HG03354 (cell line): ENCODE measurements at regions not wholly inside any gene's neighbourhood (a gene's known extent, or its start where the extent isn't known, plus 50 kb on each side); places are given as distances from the start of the nearest gene placed in this dataset.

Experiments
- ATAC-seq: cut with Tn5 transposase; IDR thresholded peaks from one replicate; pipeline ENCODE4 v1.9.1; 2021; ENCODE audit warnings: mild to moderate bottlenecking; ENCODE audit not compliant: unreplicated experiment, poor library complexity, severe bottlenecking

DNA sequence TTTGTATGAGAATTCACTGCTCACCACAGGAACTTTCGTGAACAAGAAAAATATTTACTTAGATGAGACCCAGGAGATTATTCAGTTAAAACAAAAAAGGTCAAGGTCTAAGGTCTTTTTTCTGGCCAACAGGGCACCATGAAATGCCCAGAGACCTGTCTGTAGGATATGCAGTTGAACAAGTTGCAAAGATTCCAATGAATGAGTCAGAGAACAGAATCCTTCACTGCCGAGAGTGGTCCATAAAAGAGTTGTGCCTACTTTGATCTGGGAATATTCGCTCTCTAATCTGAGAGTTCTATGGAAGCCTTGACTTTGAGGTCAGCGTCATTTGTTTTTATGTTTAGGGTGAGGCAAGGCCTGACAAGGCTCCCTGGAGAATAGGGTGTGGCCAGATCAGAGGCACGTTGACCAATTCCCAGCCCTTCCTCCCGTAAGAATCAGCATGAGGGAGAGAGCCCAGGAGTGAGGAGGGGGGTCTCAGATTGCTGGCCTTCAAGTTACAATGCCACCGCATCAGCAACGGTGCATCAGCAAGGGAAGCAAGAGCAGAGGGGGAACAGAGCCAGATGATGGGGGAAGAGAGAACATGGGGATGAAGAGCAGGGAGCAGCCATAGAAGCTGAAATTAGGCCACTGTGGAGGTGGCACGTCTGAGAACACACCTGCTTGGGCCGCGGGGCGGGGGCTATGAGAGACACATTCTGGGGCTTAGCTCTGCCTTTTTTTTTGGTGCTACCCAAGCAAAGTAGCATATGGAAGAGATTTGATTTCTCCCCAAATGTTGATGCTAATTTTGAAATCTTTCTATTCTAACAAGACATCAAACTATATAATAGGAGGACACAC, 206.4 kb upstream of the RAB4A start:
- no peak for ATAC-seq

DNA sequence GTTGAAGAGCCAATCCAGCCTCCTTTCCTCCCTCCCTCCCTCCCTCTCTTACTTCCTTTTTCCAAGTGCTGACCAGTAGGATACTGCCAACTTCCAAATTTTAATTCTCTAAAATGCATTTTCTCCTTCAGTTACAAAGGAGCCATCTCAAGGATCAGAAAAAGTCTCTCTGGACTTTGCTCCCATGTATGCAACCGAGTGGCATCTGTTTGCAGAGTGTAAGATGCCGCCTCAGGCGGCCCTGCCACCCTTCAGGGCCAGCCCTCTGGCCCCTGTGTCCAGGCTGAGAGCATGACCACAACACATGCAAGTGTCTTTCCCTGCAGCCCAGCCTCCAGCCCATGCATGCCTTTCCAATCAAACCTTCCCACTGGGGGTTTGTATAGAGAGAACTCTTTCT, 205.3 kb upstream of the RAB4A start:
- no peak for ATAC-seq

DNA sequence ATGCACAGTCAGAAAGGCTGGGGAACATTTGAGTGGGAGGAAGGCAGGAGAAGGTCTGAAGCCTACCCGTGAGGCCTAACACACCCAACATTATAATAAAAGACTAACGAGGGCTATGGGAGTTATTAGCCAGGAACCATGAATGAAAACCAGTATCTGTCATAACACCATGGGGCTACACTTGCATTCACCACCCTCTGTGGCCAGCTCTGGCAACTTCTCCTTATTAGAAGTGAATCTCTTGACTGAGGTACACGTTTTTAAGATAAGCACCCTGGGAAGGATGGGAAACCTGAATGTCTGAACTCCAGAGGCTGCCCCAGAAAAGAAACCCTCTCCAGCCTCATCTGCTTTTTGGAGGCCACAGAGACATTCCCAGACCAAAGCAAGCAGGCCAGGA, 204.3 kb upstream of the RAB4A start:
- ATAC-seq: no peak

DNA sequence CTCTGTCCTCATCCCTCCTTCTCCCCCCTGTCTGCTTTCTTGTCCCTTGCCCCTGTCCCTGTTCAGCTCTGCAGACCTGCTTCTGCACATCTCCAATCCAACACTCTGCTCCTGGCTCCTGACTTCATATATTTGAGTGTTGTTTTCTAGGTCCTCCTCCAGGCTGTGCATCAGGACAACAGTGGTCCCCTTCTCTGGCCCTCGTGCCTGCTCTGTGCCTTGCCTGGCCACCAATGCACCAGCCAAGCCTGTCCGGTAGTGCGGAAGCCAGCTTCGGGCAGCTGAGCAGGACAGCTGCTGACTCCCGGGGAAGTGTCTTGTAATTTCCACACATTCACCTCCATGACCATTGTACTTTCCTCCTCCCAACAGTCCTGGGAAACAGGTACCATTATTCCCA, 203.4 kb upstream of the RAB4A start:
- no peak for ATAC-seq

DNA sequence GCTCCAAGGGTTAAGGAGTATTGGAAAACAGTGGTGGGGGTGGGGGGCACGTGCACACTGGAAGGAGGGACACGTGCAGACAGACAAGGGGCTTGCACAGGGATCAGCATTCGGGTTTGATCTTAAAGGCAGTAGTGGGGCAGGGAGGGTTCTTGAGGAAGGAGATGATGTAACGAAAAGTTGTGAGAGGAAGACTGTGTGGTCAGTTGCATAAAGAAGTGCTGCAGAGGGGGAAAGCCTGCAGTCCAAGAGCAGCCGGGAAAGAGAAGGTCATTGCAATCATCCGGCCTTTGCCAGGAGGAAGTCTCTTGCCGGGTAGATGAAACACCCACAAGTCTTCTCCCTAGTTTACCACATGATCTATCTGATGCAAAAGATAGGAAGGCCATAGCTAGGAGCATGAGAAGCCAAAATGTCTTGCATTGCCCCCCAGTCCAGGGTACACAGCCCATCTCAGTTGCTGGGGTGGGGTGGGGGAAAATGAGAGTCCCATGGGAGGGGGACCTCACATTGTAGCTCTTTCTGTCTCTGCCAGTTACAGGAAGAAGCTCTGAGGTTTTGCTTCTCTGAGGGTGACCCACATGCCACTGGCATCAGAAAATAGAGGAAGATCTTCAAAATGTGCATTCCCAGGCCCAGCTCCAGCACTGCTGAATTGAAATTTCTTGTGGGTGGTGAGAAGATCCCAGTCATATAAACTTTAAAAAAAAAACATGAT, 202.5 kb upstream of the RAB4A start:
- ATAC-seq: no peak

DNA sequence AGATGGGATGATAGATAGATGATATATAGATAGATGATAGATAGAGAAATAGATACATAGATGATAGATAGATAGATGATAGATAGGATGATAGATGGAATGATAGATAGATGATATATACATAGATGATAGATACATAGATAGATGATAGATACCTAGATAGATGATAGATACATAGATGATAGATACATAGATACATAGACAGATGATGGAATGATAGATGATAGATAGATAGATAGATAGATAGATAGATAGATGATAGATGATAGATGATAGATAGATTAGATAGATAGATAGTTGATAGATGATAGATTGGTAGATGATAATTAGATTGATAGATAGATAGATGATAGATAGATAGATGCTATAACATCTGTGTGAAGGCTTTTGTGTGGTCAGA, 201.7 kb upstream of the RAB4A start:
- ATAC-seq: no peak

DNA sequence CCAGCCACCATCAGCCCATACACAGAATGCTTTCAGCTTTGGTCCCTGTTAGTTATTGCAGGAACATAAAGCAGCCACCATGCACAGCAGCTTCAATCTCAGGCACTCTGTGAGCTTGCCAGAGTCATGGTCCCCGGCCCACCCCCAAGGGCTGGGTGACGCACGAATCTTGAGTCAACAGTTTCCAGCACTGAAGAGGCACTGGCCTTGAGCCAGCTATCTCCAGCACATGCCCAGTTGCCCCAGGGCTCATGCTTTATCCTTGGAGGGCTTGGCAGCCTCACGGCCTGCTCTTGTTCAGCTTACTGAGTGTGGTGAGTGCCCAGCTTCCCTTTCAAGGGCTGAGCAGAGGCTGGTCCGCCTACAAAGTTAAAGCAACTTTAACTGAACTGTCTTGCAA, 200.7 kb upstream of the RAB4A start:
- no peak for ATAC-seq

DNA sequence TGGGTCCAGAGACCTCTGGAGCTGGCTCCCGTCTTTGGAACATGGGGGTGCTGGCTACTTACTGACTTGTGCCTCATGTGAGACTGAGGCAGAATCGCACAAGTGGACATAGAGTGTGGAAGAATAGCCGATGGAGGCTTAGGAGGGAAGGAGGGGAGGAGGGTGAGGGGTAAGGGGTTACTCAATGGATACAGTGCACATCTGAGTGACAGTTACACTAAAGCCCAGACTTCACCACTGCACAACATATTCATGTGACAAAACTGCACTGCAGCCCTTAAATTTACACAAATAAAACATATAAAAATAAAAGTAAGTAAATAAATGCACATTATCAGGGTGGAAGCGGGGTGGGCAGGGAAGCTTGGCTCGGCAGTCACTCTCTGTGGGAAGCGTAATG, 197.7 kb upstream of the RAB4A start:
- ATAC-seq: no peak

DNA sequence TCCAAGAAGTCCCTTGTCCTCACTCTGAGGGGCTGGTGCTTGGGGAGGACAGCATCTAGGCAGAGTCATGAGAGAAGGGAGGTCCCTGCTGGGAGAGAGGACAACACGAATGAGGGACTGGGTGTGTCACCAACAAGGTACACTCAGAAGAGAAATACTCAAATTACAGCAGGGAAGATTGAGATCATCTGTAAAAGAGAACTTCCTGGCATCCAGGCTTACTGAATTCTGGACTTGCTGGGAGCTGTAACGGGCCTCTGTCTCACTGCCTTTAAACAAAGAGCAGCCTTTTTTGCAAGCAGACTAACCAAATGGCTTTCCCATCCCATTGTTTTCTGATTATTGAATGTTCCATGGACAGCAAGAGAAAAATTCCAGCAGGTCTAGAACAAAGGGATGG, 195.7 kb upstream of the RAB4A start:
- ATAC-seq: no peak

DNA sequence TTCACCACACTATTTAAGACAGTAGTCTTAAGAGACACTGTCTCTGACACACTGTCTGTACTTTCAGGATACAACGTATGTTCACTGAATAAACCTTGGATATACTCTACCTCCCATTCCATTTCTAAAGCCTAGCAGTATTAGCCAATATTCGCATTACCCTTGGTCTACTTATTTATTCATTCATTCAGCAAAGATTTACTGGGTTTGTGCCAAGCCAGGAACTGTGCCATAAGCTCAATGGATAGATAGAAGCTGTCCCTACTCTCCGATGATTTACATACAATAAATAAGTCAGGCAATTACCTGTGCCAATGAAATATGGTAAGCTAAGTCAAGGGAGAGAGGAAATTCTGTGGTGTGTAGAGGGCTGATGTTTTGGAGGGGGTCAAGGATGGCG, 195.2 kb upstream of the RAB4A start:
- ATAC-seq: no peak

DNA sequence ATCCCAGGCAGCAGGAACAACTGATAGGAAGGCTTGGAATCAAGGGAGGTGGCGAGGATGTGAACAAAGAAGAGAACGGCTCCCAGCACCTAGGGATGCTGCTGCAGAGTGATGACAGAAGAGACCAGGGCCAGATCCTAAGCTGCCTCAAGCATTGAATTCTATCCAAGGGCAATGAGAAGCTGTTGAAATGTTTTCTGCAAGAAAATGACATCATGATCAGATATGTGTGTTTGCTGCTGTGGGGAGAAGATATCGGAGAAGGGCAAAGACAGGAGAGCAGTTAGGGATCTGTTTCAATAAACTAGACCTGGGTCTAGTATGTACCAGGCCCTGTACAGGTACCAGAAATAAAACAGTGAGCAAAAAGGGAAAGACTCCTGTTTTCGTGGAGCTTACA, 194.7 kb upstream of the RAB4A start:
- no peak for ATAC-seq

DNA sequence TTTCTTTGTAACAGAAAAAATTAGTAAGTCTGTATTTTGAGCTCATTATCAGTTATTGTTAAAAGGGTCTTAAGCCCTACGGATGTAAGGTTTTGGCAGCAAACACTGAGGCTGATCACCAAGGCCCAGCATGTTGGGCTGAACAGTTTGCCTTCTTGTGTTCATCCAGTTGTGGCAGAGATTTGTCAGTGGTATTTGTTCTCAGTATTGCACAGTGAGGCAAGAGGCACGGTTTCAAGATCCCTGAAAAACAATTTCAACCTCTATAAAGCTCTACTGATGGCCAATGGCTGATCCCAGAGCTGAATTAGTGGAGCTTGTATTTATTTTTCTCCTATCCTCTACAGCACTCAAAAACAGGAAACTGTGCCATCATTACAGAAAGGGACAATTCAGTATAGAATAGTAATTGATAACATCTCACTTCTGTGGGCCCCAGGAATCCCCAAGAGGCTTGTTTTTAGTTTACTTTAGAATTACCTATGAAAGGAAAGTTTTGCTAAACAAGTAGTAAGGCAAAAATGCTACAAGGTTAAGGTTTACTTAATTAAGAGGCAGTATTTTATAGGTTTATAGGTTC, 191.8 kb upstream of the RAB4A start:
- no peak for ATAC-seq

DNA sequence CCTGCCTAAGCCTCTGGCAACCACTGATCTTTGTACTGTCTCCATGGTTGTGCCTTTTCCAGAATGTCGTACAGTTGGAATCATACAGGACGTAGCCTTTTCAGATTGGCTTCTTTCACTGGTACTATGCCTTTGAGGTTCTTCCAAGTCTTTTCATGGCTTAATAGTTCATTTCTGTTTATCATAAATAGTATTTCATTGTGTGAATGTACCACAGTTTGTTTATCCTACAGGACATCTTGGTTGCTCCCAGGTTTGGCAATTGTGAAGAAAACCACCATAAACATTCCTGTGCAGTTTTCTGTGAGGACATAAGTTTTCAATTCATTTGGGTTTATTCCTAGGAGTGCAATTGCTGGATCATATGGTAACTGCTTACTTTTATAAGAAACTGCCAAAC, 190.6 kb upstream of the RAB4A start:
- no peak for ATAC-seq

DNA sequence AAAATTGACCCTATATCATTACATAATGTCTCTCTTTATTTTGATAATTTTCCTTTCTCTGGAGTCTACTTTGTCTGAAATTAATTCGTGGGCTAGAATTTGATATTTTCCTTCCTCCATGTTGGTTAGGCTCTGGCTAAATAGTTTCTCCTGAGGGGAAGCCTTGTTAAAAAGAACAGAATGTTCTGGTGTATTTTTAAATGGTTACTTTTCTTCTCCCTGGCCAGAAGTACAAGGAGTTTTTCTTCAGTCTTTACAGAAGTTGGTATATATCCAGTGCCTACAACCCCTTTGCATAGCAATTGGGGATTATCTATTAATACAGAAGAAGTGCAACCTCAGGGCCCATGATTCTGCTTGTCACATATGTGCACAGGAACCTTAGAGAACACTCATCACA, 185.6 kb upstream of the RAB4A start:
- no peak for ATAC-seq

DNA sequence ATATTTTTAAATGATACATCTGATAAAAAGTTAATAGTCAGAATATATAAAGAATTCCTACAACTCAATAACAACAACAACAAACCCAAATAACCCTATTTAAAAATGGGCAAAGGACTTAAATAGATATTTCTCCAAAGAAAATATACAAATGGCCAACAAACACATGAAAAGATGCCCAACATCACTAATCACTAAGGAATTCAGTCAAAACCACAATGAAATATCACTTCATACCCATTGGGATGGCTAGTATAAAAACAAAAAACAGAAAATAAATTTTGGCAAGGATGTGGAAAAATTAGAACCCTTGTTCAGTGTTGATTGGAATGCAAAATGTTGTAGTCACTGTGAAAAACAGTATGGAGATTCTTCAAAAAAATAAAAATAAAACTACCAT, 184.8 kb upstream of the RAB4A start:
- no peak for ATAC-seq

DNA sequence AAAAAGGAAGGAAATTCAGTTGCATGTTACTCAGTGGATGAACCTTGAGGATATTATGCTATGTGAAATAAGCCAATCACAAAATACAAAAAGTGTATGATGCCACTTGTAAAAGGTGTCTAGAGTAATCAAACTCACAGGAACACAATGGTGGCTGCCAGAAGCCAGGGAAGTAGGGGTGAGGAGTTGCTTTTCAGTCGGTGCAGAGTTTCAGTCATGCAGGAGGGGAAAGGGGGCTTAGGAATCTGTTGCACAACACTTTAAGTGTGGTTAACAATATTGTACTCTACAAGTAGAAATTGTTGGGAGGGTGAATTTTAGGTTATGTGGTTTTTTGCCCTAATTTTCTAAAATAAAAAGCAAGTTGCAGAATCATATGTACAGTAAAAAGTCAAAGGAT, 184.2 kb upstream of the RAB4A start:
- ATAC-seq: no peak

DNA sequence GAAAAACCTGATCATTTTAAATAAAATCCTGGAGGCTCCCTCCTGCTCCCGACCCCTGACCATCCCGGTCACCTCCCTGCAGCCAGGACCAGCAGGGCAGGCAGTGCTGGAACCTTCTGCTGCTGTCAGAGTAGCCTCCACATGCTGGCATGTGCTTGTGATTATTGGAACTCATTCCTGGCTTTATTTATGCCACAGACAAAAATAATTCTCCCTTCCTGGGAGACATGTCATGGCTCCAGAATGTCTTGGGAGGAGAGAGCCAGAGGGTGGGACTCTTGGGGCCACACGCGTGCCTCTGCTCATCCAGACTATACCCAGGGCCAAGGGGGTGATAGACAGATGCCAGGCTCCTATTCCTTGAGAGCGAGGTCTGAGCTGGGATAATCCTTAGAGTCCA, 183.6 kb upstream of the RAB4A start:
- no peak for ATAC-seq

DNA sequence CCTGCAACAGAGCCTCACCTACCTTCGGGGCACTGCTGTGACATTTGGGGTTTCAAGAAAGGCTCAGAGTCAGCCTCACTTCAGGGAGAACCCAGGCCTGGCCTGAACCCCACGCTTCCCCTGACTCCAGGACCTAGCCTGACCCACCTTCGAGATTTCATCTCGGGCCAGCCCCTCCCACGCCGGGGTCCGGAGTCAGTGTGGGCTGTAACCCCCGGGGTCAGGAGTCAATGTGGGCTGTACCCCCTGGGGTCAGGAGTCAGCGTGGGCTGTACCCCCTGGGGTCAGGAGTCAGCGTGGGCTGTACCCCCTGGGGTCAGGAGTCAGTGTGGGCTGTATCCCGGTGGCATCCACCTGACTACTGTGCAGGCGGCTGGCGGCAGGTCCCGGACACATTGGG, 183.0 kb upstream of the RAB4A start:
- ATAC-seq: no peak

DNA sequence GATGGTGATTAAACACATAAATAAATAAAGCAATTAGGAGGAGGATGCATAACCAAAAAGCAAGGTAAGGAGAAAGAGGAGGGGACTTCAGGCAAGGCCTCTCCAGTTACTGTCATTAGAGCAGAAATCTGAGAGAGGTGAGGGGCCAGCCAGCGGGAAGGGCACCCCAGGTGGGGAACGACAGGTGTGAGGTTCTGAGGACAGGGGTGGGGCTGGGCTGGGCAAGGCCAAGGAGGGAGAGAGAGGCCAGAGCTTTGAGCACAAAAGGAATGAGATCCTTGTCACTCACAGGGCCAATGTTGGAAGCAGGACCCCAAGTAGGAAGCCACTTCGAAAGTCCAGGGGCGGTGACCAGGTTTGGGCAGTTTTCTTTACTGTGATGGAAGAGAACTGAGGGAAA, 182.2 kb upstream of the RAB4A start:
- no peak for ATAC-seq

DNA sequence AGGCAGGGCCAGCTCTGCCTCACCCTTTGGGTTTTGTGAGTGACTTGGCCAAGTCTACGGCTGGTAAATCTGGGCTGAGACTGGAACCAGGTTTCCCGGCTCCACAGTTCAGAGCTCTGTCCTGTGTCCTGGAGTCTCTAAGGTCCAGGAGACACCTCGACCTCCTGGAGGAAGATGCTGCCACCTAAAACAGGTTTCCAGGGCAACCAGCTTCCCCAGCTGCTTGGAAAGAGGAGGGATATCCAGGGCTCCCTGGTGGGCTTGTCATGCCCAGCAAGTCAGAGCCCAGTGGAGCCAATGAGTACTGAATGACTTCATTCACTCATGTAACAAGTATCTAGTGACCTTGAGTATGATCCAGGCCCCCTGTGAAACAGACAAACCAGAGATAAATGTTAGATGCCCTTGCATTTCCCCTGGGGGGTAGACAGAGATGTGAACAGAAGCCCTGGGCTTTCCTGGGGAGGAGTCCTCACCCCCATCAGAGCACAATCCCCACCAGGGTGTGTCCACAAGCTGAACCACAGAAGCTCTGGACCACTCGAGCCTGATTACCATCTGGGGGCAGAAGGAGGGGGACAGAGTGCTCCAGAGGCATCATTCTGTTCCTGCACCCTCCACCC, 181.2 kb upstream of the RAB4A start:
- ATAC-seq: no peak

DNA sequence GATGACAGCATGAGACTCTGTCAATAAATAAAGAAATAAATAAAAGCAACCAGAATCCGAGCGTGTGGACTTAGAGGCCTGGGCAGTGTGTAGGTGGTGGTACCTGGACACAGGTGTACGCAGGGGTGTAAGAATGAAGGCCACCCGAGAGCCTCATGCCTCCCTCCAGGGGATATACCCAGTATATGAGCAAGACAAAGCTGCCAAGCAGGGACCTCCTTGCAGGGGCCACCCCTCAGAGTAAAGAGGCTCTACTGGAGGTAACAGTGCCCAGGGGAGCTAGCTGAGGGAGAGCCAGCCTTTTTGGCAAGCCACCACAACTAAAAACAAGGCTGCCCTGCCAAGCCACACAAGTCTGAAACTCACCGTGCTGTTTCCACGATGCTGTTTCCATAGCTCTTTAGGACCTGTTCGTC, 179.2 kb upstream of the RAB4A start:
- no peak for ATAC-seq
